ENCODE measurements at regions not wholly inside any gene's neighbourhood (a gene's known extent, or its start where the extent isn't known, plus 50 kb on each side); places are given as distances from the start of the nearest gene placed in this dataset.

GRCh38 chrX:39019056-39019455 lies 217.8 kb downstream of the MID1IP1 start:
- FAIRE-seq: no peak
- DNase-seq (ENCODE audit: insufficient read length): no peak
- TF ChIP-seq POLR2AphosphoS5 (IDR thresholded peaks at IDR 0.05; ENCODE audit: low read depth, low read length): no peak
- TF ChIP-seq TAF1 (IDR thresholded peaks at IDR 0.05; ENCODE audit: borderline replicate concordance, low read depth, low read length): no peak
- TF ChIP-seq POLR2A (IDR thresholded peaks at IDR 0.05; ENCODE audit: low read depth, low read length): no peak

GRCh38 chrX:39020051-39020669 lies 218.9 kb downstream of the MID1IP1 start:
- no peak for TF ChIP-seq POLR2AphosphoS5 (IDR thresholded peaks at IDR 0.05; ENCODE audit: low read depth, low read length)
- no peak for TF ChIP-seq TAF1 (IDR thresholded peaks at IDR 0.05; ENCODE audit: borderline replicate concordance, low read depth, low read length)
- no peak for TF ChIP-seq POLR2A (IDR thresholded peaks at IDR 0.05; ENCODE audit: low read depth, low read length)
- no peak for FAIRE-seq
- DNase-seq (ENCODE audit: insufficient read length): no peak

- DNase-seq (ENCODE audit: insufficient read length) (no peak), FAIRE-seq (no peak)
- TF ChIP-seq POLR2AphosphoS5 (IDR thresholded peaks at IDR 0.05; ENCODE audit: low read depth, low read length): no peak
- TF ChIP-seq POLR2A (IDR thresholded peaks at IDR 0.05; ENCODE audit: low read depth, low read length): no peak
- no peak for TF ChIP-seq TAF1 (IDR thresholded peaks at IDR 0.05; ENCODE audit: borderline replicate concordance, low read depth, low read length)
Observed at GRCh38 chrX:39022106-39022505, 220.8 kb downstream of the MID1IP1 start.

- TF ChIP-seq TAF1 (IDR thresholded peaks at IDR 0.05; ENCODE audit: borderline replicate concordance, low read depth, low read length) (no peak), POLR2A (IDR thresholded peaks at IDR 0.05; ENCODE audit: low read depth, low read length) (no peak), POLR2AphosphoS5 (IDR thresholded peaks at IDR 0.05; ENCODE audit: low read depth, low read length) (no peak)
- no peak for DNase-seq (ENCODE audit: insufficient read length)
- no peak for FAIRE-seq
Observed at GRCh38 chrX:39029221-39029620, 228.0 kb downstream of the MID1IP1 start.

GRCh38 chrX:39030636-39031035 lies 229.4 kb downstream of the MID1IP1 start:
- no peak for FAIRE-seq
- no peak for DNase-seq (ENCODE audit: insufficient read length)
- TF ChIP-seq POLR2A (IDR thresholded peaks at IDR 0.05; ENCODE audit: low read depth, low read length): no peak
- TF ChIP-seq POLR2AphosphoS5 (IDR thresholded peaks at IDR 0.05; ENCODE audit: low read depth, low read length): no peak
- no peak for TF ChIP-seq TAF1 (IDR thresholded peaks at IDR 0.05; ENCODE audit: borderline replicate concordance, low read depth, low read length)

- FAIRE-seq (no peak), DNase-seq (ENCODE audit: insufficient read length) (no peak)
- TF ChIP-seq TAF1 (IDR thresholded peaks at IDR 0.05; ENCODE audit: borderline replicate concordance, low read depth, low read length) (no peak), POLR2AphosphoS5 (IDR thresholded peaks at IDR 0.05; ENCODE audit: low read depth, low read length) (no peak), POLR2A (IDR thresholded peaks at IDR 0.05; ENCODE audit: low read depth, low read length) (no peak)
Observed at GRCh38 chrX:39039890-39040289, 238.6 kb downstream of the MID1IP1 start.

- no peak for FAIRE-seq
- DNase-seq (ENCODE audit: insufficient read length): no peak
- TF ChIP-seq POLR2AphosphoS5 (IDR thresholded peaks at IDR 0.05; ENCODE audit: low read depth, low read length): no peak
- no peak for TF ChIP-seq POLR2A (IDR thresholded peaks at IDR 0.05; ENCODE audit: low read depth, low read length)
- no peak for TF ChIP-seq TAF1 (IDR thresholded peaks at IDR 0.05; ENCODE audit: borderline replicate concordance, low read depth, low read length)
Observed at GRCh38 chrX:39043838-39044550, 242.7 kb downstream of the MID1IP1 start.

GRCh38 chrX:39047174-39047573 lies 245.9 kb downstream of the MID1IP1 start:
- DNase-seq (ENCODE audit: insufficient read length): no peak
- TF ChIP-seq TAF1 (IDR thresholded peaks at IDR 0.05; ENCODE audit: borderline replicate concordance, low read depth, low read length) (no peak), POLR2A (IDR thresholded peaks at IDR 0.05; ENCODE audit: low read depth, low read length) (no peak), POLR2AphosphoS5 (IDR thresholded peaks at IDR 0.05; ENCODE audit: low read depth, low read length) (no peak)
- FAIRE-seq: no peak

- no peak for DNase-seq (ENCODE audit: insufficient read length)
- FAIRE-seq: no peak
- TF ChIP-seq TAF1 (IDR thresholded peaks at IDR 0.05; ENCODE audit: borderline replicate concordance, low read depth, low read length) (no peak), POLR2A (IDR thresholded peaks at IDR 0.05; ENCODE audit: low read depth, low read length) (no peak)
Observed at GRCh38 chrX:39049975-39050374, 248.7 kb downstream of the MID1IP1 start.

- no peak for DNase-seq (ENCODE audit: insufficient read length)
- no peak for FAIRE-seq
- no peak for TF ChIP-seq POLR2A (IDR thresholded peaks at IDR 0.05; ENCODE audit: low read depth, low read length)
- no peak for TF ChIP-seq POLR2AphosphoS5 (IDR thresholded peaks at IDR 0.05; ENCODE audit: low read depth, low read length)
- TF ChIP-seq TAF1 (IDR thresholded peaks at IDR 0.05; ENCODE audit: borderline replicate concordance, low read depth, low read length): no peak
Observed at GRCh38 chrX:39050427-39050826, 249.2 kb downstream of the MID1IP1 start.

- DNase-seq (ENCODE audit: insufficient read length) (no peak), FAIRE-seq (no peak)
- TF ChIP-seq POLR2AphosphoS5 (IDR thresholded peaks at IDR 0.05; ENCODE audit: low read depth, low read length): no peak
- no peak for TF ChIP-seq TAF1 (IDR thresholded peaks at IDR 0.05; ENCODE audit: borderline replicate concordance, low read depth, low read length)
- TF ChIP-seq POLR2A (IDR thresholded peaks at IDR 0.05; ENCODE audit: low read depth, low read length): no peak
Observed at GRCh38 chrX:39052751-39053150, 251.5 kb downstream of the MID1IP1 start.

GRCh38 chrX:39058724-39059123 lies 257.5 kb downstream of the MID1IP1 start:
- TF ChIP-seq TAF1 (IDR thresholded peaks at IDR 0.05; ENCODE audit: borderline replicate concordance, low read depth, low read length) (no peak), POLR2AphosphoS5 (IDR thresholded peaks at IDR 0.05; ENCODE audit: low read depth, low read length) (no peak), POLR2A (IDR thresholded peaks at IDR 0.05; ENCODE audit: low read depth, low read length) (no peak)
- no peak for FAIRE-seq
- DNase-seq (ENCODE audit: insufficient read length): no peak

Data from GM12892 (cell line).